GM12873 (cell line): ENCODE measurements at regions not wholly inside any gene's neighbourhood (a gene's known extent, or its start where the extent isn't known, plus 50 kb on each side); places are given as distances from the start of the nearest gene placed in this dataset.

Experiments used
- TF ChIP-seq, protein P1 (sequence below): IDR thresholded peaks from 2 replicates; pipeline ENCODE4 v1.5.1; 2012; ENCODE audit warnings: low read depth, mild to moderate bottlenecking, moderate library complexity, low read length, control low read depth; ENCODE audit not compliant: insufficient read depth; ENCODE audit errors: missing control alignments

DNA sequence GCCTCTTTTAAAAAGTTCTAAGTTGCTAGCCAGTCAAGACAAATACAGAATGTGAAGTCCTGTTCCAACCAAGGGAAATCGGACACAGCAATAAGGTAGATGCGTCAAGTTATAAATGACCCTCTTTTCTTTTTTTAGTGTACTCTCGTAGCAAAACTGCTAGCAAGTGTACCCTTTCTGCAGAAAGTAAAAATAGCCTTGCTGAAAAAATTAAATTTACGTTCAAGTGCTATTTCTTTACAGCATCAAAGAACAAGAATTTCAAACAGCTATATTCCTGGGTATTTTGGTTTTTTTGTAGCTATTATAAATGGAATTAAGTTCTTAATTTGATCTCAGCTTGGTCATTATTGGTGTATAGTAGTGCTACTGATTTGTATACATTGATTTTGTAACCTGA lies 119.2 kb downstream of the NAA11 start:
- TF ChIP-seq, protein P1, sequence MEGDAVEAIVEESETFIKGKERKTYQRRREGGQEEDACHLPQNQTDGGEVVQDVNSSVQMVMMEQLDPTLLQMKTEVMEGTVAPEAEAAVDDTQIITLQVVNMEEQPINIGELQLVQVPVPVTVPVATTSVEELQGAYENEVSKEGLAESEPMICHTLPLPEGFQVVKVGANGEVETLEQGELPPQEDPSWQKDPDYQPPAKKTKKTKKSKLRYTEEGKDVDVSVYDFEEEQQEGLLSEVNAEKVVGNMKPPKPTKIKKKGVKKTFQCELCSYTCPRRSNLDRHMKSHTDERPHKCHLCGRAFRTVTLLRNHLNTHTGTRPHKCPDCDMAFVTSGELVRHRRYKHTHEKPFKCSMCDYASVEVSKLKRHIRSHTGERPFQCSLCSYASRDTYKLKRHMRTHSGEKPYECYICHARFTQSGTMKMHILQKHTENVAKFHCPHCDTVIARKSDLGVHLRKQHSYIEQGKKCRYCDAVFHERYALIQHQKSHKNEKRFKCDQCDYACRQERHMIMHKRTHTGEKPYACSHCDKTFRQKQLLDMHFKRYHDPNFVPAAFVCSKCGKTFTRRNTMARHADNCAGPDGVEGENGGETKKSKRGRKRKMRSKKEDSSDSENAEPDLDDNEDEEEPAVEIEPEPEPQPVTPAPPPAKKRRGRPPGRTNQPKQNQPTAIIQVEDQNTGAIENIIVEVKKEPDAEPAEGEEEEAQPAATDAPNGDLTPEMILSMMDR = no peak

DNA sequence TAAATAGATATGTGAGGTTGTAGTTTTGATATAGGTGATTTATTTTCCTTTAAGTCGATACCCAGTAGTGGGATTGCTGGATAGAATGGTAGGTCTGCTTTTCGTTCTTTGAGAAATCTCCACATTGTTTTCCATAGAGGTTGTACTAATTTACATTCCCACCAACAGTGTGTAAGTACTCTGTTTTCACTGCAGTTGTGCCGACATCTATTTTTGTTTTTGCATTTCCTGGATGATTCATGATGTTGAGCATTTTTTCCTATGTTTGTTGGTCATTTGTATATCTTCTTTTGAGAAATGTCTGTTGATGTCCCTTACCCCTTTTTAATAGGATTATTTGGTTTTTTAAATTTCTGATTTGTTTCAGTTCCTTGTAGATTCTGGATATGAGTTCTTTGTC lies 120.7 kb downstream of the NAA11 start:
- TF ChIP-seq, protein P1 = no peak

DNA sequence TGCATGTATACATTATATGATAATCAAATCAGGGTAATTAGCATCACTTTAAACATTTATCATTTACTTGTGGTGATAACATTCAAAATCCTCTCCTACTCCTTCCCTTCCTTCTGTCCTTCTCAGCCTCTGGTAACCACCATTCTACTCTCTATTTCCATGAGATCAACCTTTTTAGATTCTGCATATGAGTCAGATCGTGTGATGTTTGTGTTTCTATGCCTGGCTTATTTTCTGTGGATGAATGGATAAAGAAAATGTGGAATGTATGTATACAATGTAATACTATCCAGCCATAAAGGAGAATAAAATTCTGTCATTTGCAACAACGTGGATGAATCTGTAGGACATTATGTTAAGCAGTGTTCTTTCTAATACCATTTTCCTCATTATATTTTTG lies 123.9 kb downstream of the NAA11 start:
- TF ChIP-seq, protein P1 = no peak

DNA sequence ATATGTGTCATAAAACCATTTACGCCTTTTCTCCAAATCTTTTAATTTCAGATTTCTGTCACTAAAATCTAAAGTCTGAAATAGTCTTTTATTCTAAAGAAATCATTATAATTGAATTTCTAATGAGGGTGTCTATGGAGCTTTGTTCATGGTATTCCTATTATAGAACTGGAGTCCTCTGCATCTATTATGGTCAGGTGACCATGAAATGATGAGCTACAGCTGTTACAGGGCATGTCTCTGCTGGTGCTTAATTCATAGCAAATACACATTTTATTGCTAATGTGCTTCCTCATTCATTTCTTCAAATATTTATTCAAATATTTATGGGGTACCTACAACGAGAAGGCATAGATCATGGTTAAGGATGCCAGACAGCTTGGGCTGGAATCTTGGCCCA lies 126.1 kb downstream of the NAA11 start:
- TF ChIP-seq, protein P1 = no peak

DNA sequence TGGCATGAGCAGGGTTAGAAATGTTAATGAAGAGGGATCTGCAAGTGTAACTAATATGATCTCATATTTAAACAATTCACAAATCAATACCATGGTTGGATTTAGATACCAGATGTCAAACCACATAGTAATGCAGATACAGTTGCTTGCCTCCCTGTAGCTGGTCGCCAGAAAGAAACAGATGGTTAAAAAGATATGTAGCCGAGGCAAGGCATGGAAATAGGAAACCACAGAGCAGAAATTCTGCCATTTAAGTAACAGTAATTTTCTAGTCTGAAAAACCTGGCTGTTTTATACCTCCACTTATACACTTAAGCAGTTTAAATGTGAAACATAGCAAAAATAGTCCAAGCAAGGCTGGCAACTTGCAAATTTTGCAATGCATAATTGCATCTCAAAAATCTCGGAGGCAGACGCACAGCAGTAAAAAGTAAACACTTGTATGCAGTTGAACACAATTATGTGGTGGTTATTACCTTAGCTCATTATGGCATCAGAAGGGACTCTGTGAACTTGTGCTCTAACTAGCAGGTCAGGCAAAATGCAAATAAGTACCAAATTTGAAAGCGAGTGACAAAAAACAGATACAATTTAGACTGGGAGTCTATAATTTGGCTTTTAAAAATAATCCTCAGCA lies 126.8 kb downstream of the NAA11 start:
- TF ChIP-seq, protein P1 = no peak

DNA sequence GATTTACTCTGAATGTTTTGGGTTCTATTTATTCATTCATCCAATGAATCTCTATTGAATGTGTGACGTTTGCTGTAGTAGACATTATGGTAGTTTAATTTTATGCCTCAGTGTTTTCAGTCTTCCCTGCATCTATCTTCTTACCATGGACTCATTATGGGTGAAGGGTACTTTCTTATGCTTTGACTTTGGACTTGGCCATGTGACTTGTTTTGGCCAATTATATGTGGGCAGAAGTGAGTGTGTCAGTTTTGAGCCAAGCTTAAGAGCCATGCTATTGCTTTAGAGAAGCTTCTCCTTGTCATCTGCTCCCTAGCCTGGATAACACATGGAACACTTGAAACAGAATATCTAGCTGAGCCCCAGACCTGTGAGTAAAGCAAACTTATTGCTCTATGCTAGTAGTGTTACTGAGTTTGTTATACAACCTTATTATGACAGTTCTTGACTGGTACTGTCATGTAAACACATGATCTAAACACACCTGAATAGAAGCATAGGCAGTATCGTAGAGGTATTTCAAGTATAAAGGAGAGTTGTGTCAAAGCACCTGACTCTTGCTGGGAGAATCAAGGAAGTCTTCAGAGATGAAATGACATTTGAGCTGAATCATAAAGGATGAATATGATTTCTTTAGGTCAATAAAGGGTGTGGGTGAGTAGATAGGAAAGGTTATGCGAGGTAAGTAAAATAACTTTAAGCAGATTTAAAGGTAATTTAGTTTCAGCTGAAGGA lies 128.4 kb downstream of the NAA11 start:
- TF ChIP-seq, protein P1 = no peak

DNA sequence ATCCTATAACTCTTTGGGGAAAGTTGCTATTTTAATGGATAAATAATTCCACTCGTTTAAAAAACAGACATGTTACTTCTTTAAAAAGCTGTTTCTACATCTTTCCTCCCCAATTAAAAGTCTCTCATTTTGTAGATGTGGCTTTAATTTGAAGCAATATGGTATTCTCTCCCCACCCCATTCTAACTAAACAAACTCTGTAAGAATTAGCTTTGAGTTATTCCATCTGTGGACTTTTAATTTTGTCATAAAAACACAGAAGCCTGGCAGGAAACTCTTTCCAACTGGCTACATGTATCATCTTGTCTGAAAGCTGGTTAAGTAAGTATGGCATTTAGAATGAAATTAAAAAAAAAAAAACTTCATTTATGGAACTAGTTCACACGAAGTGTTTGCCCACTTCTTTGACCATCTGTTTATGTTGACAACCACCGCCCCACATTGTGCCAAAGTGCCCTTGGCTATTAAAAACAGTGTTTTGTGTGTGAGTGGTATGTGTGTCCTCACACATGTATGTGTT lies 140.3 kb downstream of the NAA11 start:
- TF ChIP-seq, protein P1 = no peak
